Nephron progenitor cell (in vitro differentiated cells): ENCODE measurements at regions not wholly inside any gene's neighbourhood (a gene's known extent, or its start where the extent isn't known, plus 50 kb on each side); places are given as distances from the start of the nearest gene placed in this dataset.
A peak's percentile ranks its signal among the peaks of the same experiment; 100 is the strongest.
"Not testable (repeated sequence)": the region's sequence is repeated elsewhere in the genome, so short reads cannot be mapped to it uniquely, and the experiment has no call there.

ENCODE experiments used
- DNase-seq: peaks from one replicate; pipeline ENCODE4 v3.0.0; 2021
- H3K27ac Mint-ChIP-seq: 2 replicates; pipeline ENCODE4 v1.8.0; 2021; ENCODE audit warnings: mild to moderate bottlenecking, moderate library complexity, mixed read lengths
- H3K27me3 Mint-ChIP-seq: 2 replicates; pipeline ENCODE4 v1.8.0; 2021; ENCODE audit warnings: mild to moderate bottlenecking, low read depth, mixed read lengths; ENCODE audit not compliant: poor library complexity
- H3K36me3 Mint-ChIP-seq: 2 replicates; pipeline ENCODE4 v1.8.0; 2021; ENCODE audit warnings: low read depth, mixed read lengths
- H3K4me1 Mint-ChIP-seq: 2 replicates; pipeline ENCODE4 v1.8.0; 2021; ENCODE audit warnings: mixed read lengths
- H3K4me3 Mint-ChIP-seq: 2 replicates; pipeline ENCODE4 v1.8.0; 2021; ENCODE audit warnings: mild to moderate bottlenecking, moderate library complexity, mixed read lengths
- H3K9me3 Mint-ChIP-seq: 2 replicates; pipeline ENCODE4 v1.8.0; 2021; ENCODE audit warnings: mild to moderate bottlenecking, moderate library complexity, mixed read lengths
- CTCF ChIP-seq: fragments of 200-600 bp; sonication (generic); IDR thresholded peaks from 2 replicates; pipeline ENCODE4 v1.5.0; 2021; ENCODE audit warnings: antibody characterized with exemption

- Mint-ChIP-seq H3K4me3 (no peak overlapping the region), H3K27me3 (no peaks in the 10 kb centered on the region), H3K36me3 (no peaks in the 10 kb centered on the region), H3K9me3 (no peaks in the 10 kb centered on the region), H3K27ac (no peak overlapping the region), H3K4me1 (peaks cover 25% of the 10 kb centered on the region)
- no peak for DNase-seq
- TF ChIP-seq CTCF, result no peak
Measured at GRCh38 chr2:38487852-38488251, 110.8 kb upstream of the ATL2 start.

GRCh38 chr2:38486213-38487026 lies 109.3 kb upstream of the ATL2 start:
- Mint-ChIP-seq H3K4me3 (no peak overlapping the region), H3K27me3 (no peaks in the 10 kb centered on the region)

GRCh38 chr2:38485734-38486133 lies 108.7 kb upstream of the ATL2 start:
- Mint-ChIP-seq H3K27ac (no peak overlapping the region), H3K27me3 (peaks cover 2% of the 10 kb centered on the region), H3K4me3 (no peak overlapping the region), H3K36me3 (peaks cover 6% of the 10 kb centered on the region), H3K9me3 (peaks cover 14% of the 10 kb centered on the region), H3K4me1 (peaks cover 25% of the 10 kb centered on the region)
- no peak for TF ChIP-seq CTCF
- no peak for DNase-seq

More at GRCh38 chr2:38486213-38487026, 109.3 kb upstream of the ATL2 start:
- no peak for TF ChIP-seq CTCF
- DNase-seq, result no peak
- peaks cover 7% of the 10 kb centered on the region for H3K9me3 Mint-ChIP-seq
- H3K4me1 Mint-ChIP-seq, result peaks cover 25% of the 10 kb centered on the region
- H3K36me3 Mint-ChIP-seq, result peaks cover 3% of the 10 kb centered on the region
- H3K27ac Mint-ChIP-seq, result no peak overlapping the region

GRCh38 chr2:38484957-38485356 lies 107.9 kb upstream of the ATL2 start:
- peaks cover 5% of the 10 kb centered on the region for H3K27me3 Mint-ChIP-seq
- DNase-seq, result no peak
- no peak overlapping the region for H3K4me3 Mint-ChIP-seq
- H3K9me3 Mint-ChIP-seq, result peaks cover 22% of the 10 kb centered on the region
- peaks cover 9% of the 10 kb centered on the region for H3K36me3 Mint-ChIP-seq
- H3K4me1 Mint-ChIP-seq, result peaks cover 25% of the 10 kb centered on the region
- H3K27ac Mint-ChIP-seq, result no peak overlapping the region
- no peak for TF ChIP-seq CTCF

- DNase-seq, result no peak
- H3K4me1 Mint-ChIP-seq, result peaks cover 25% of the 10 kb centered on the region
- TF ChIP-seq CTCF, result no peak
- no peak overlapping the region for H3K4me3 Mint-ChIP-seq
- H3K27me3 Mint-ChIP-seq, result peaks cover 5% of the 10 kb centered on the region
- peaks cover 9% of the 10 kb centered on the region for H3K36me3 Mint-ChIP-seq
- peak overlapping the region; percentile 98 for H3K27ac Mint-ChIP-seq
- peaks cover 29% of the 10 kb centered on the region for H3K9me3 Mint-ChIP-seq
Measured at GRCh38 chr2:38483776-38484501, 106.9 kb upstream of the ATL2 start.

- not testable (repeated sequence) for H3K27me3 Mint-ChIP-seq, H3K4me3 Mint-ChIP-seq, H3K36me3 Mint-ChIP-seq, DNase-seq, H3K27ac Mint-ChIP-seq
- H3K4me1 Mint-ChIP-seq, result peaks cover 24% of the 10 kb centered on the region
- peaks cover 30% of the 10 kb centered on the region for H3K9me3 Mint-ChIP-seq
Measured at GRCh38 chr2:38482710-38483109, 105.6 kb upstream of the ATL2 start.
